GM12875 (cell line): ENCODE measurements at regions not wholly inside any gene's neighbourhood (a gene's known extent, or its start where the extent isn't known, plus 50 kb on each side); places are given as distances from the start of the nearest gene placed in this dataset.

Experiments used
- H3K4me3 ChIP-seq: one replicate; pipeline ENCODE4 v1.5.1; 2011; ENCODE audit warnings: low read depth, low read length, control low read depth
- TF ChIP-seq, protein P1 (sequence below): IDR thresholded peaks from 2 replicates; pipeline ENCODE4 v1.5.1; 2011; ENCODE audit warnings: low read depth, mild to moderate bottlenecking, control low read depth, inconsistent platforms, low read length, moderate library complexity, borderline replicate concordance; ENCODE audit not compliant: insufficient read depth

DNA sequence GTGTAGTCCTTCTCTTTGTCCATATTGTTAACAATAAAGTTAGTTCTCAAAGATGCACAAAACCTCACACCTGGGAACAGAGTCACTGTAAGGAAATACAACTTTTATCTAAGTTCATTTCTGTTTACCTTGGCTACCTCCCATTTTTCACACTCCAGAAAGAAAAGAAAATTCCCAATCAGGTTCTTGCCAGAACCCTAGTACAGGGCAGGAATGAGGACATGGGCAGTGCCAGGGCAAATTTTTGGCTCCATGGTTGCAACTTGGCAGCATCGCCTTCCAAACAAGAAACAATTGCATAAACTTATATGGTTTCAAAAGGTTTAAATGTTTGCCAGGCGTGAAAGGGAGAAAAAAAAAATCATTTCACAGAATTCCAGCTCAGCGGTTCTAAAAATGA, 296.3 kb upstream of the PRKD1 start:
- TF ChIP-seq, protein P1, sequence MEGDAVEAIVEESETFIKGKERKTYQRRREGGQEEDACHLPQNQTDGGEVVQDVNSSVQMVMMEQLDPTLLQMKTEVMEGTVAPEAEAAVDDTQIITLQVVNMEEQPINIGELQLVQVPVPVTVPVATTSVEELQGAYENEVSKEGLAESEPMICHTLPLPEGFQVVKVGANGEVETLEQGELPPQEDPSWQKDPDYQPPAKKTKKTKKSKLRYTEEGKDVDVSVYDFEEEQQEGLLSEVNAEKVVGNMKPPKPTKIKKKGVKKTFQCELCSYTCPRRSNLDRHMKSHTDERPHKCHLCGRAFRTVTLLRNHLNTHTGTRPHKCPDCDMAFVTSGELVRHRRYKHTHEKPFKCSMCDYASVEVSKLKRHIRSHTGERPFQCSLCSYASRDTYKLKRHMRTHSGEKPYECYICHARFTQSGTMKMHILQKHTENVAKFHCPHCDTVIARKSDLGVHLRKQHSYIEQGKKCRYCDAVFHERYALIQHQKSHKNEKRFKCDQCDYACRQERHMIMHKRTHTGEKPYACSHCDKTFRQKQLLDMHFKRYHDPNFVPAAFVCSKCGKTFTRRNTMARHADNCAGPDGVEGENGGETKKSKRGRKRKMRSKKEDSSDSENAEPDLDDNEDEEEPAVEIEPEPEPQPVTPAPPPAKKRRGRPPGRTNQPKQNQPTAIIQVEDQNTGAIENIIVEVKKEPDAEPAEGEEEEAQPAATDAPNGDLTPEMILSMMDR, result no peak
- no peak overlapping the region for H3K4me3 ChIP-seq

DNA sequence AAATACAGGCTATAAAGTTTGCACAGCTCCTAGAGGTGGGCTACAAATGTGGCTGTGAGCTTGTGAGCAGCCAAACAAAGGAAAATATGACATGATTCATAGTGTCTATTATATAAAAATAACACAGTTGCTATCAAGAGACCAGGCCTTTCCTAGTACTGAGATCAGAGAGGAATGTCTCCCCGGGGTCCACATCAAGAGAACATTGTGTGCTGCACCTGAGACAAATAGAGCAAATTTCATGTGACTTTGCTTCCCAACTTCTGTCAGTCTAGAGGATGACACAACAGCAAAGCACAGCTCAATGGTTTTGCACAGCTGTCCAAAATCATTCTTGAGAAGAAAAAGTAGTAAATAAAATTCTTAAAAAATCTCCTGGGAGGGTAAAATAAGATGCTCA, 297.5 kb upstream of the PRKD1 start:
- no peak overlapping the region for H3K4me3 ChIP-seq
- TF ChIP-seq, protein P1, result no peak

DNA sequence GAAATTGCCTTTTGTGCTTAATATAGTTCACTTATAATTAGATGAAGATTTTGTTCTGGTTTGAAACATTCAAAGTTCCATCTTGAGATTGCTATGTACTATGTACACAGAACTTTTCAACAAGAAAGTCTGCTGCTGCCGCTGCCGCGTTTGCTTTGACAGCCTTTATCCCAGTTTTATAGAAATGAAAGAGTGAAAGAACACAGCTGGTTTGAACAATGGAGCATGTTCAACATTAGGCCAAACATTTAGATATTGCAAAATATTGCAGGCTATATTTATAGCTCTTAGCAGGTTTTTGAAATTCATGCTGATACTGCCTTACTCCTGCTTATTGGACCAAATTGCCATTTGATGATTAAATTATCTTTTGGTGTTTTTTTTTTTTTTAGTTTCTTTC, 299.8 kb upstream of the PRKD1 start:
- H3K4me3 ChIP-seq, result no peak overlapping the region
- TF ChIP-seq, protein P1, result no peak

DNA sequence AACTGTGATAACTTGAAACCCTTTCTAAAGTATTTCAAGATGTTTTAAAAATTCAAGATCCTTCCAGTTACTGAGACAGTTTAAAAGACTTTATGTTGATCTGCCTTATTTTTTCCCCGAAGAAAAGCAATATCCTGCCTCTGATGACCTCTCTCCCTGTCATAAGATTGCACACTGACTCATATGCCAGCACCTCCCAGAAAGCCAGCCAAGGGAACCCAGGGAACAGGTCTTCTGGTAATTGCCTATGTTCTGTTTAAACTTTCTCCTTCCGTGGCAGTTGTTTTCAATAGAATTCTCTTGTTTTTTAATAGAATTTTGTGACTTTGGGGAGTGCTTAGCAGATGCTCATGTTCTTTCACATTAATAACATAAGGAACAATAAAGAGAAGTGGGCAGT, 300.2 kb upstream of the PRKD1 start:
- H3K4me3 ChIP-seq, result no peak overlapping the region
- TF ChIP-seq, protein P1, result no peak

DNA sequence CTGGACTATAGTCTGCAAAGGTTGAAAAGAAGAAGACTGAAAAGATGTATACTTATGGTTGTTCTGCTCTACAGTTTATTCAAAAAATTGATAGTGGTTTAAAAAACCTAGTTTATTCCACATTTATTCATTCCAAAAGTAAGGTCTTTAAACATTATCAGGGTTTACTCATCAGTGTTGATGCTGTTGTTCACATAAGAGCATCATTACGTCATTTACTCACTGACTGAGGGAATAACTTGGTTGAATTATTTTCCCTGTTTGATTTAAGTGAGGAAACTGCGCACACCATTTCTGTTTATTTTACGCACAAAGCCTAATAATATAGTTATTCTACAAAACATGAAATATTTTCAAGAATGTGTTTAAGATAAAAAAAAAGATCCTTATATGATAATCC, 303.1 kb upstream of the PRKD1 start:
- H3K4me3 ChIP-seq, result no peak overlapping the region
- TF ChIP-seq, protein P1, result no peak

DNA sequence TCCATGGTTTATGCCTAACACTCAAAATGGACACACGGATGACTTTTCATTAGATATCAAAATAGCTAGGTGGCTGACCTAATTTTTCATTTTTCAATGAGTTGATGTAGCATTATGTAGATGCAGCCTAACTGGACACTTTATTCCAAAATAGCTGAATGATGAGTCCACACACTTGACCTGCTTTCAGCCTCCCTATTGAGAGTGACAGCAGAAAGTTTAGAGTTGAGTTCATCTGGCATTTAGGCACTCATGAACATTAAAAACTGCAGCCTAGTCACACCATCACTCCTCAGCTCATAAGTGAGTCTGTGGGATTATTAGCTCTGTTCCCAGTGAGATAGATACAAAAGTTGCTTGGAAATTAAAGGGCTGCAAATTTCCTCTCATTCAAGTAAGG, 307.3 kb upstream of the PRKD1 start:
- TF ChIP-seq, protein P1, result no peak

DNA sequence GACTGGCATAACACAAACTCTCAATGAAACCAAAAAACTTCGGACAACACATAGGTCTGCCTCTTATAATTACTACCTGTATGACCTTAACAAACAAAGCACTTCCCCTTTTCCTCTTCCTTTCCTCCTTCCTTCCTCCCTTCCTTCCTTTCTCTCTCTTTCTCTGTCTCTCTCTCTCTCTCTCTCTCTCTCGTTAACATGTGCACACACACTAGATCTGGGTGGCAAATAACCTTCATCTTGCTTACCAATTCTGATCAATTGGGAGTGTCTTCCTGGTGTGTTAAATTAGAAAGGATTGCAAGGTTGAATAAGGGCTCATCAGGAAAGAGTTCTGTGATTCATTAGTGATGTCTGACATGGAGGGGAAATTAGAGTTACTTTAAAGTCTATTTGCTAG, 307.8 kb upstream of the PRKD1 start:
- TF ChIP-seq, protein P1, result no peak
- no peak overlapping the region for H3K4me3 ChIP-seq

More for the DNA sequence above, 307.3 kb upstream of the PRKD1 start:
- H3K4me3 ChIP-seq, result no peak overlapping the region
